ENCODE measurements at regions not wholly inside any gene's neighbourhood (a gene's known extent, or its start where the extent isn't known, plus 50 kb on each side); places are given as distances from the start of the nearest gene placed in this dataset.

DNA sequence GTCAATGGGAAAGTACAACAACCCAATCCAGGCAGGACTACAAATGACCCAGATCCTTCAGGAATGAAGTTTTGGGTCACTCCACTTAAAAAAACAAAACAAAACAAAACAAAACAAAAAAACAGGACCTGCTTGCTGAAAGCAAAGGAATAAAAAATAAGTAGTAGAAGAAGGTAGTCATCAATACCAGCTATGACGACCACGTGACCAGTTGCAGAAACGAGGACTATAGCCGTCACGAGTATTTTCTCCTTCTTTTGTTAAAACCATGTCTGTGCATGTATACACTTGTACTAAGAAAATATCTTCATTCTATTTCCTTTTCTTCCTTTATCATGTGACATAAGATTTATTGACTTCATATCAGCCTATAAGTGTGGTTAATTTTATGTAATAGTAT is 308.4 kb upstream of the DEFB112 start:
- no peak overlapping the region for H3K4me3 ChIP-seq
- H2AFZ ChIP-seq, result no peak overlapping the region
- DNase-seq, result no peak
- H3K27me3 ChIP-seq (ENCODE audit: insufficient read depth, low read depth), result no peaks in the 10 kb centered on the region
- no peaks in the 10 kb centered on the region for H3F3A ChIP-seq (ENCODE audit: insufficient read depth, low read depth)
- H3K4me2 ChIP-seq, result no peak overlapping the region
- POLR2A ChIA-PET (ENCODE audit: unreplicated experiment), result no interaction called here
- H3K4me1 ChIP-seq (replicated peaks; ENCODE audit: insufficient read depth), result no peaks in the 10 kb centered on the region
- no TSS peak for BruUV-seq (replicated peaks)
- H3K9me2 ChIP-seq (ENCODE audit: insufficient read depth), result no peaks in the 10 kb centered on the region
- intact Hi-C loops (cut with micrococcal nuclease; ENCODE audit: unreplicated experiment), result no loop called here
- no peaks in the 10 kb centered on the region for H3K79me2 ChIP-seq (ENCODE audit: low read depth)
- CTCF ChIA-PET, result no interaction called here
- TF ChIP-seq EZH2 (IDR thresholded peaks at IDR 0.05; ENCODE audit: low read depth), result no peak
- TF ChIP-seq, protein P1, sequence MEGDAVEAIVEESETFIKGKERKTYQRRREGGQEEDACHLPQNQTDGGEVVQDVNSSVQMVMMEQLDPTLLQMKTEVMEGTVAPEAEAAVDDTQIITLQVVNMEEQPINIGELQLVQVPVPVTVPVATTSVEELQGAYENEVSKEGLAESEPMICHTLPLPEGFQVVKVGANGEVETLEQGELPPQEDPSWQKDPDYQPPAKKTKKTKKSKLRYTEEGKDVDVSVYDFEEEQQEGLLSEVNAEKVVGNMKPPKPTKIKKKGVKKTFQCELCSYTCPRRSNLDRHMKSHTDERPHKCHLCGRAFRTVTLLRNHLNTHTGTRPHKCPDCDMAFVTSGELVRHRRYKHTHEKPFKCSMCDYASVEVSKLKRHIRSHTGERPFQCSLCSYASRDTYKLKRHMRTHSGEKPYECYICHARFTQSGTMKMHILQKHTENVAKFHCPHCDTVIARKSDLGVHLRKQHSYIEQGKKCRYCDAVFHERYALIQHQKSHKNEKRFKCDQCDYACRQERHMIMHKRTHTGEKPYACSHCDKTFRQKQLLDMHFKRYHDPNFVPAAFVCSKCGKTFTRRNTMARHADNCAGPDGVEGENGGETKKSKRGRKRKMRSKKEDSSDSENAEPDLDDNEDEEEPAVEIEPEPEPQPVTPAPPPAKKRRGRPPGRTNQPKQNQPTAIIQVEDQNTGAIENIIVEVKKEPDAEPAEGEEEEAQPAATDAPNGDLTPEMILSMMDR (conservative IDR thresholded peaks at IDR 0.05), result no peak
- no peaks in the 10 kb centered on the region for H3K36me3 ChIP-seq (ENCODE audit: low read depth)
- no peak overlapping the region for H3K27ac ChIP-seq
- no peaks in the 10 kb centered on the region for H4K20me1 ChIP-seq (ENCODE audit: insufficient read depth)
- H3K9me3 ChIP-seq (ENCODE audit: insufficient read depth, low read depth), result no peaks in the 10 kb centered on the region

DNA sequence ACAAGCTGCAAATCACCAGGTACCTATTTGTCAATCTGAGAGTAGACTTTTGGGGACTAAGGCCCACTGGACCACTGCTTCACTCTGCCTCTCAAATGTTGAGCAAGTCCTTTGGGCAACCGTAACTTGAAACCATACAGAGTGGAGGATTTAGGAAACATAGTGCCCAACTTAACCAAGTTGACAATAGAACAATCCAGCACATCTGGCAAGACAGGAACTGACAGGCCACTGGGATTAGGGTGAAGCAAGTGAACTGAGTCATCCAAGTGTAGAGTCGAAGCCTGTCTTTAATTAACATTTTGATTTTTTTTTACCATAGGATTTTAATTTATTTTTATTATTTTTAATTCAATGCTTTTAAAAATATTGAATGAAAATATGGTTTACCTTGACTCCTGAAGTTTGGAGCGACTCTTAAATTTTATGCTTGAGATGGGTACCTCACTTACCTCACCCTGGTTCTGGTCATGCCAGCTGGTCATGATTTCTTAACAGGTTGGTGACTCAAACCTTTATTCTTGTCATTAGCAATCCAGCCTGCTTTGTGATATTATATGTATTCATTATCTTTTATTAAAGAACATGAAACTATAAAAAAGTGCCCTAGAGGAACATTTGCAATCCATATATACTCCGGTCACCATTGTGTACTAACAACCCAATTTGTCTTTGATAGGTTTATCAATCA is 312.1 kb upstream of the DEFB112 start:
- H3K27ac ChIP-seq, result no peak overlapping the region
- no peak for DNase-seq
- ChIA-PET POLR2A (ENCODE audit: unreplicated experiment) (no interaction called here), CTCF (no interaction called here)
- H3K79me2 ChIP-seq (ENCODE audit: low read depth), result no peaks in the 10 kb centered on the region
- no peaks in the 10 kb centered on the region for H4K20me1 ChIP-seq (ENCODE audit: insufficient read depth)
- H3K36me3 ChIP-seq (ENCODE audit: low read depth), result no peaks in the 10 kb centered on the region
- no peaks in the 10 kb centered on the region for H3F3A ChIP-seq (ENCODE audit: insufficient read depth, low read depth)
- no peak overlapping the region for H2AFZ ChIP-seq
- BruUV-seq (replicated peaks), result no TSS peak
- no peaks in the 10 kb centered on the region for H3K4me1 ChIP-seq (replicated peaks; ENCODE audit: insufficient read depth)
- no peaks in the 10 kb centered on the region for H3K9me2 ChIP-seq (ENCODE audit: insufficient read depth)
- H3K4me3 ChIP-seq, result no peak overlapping the region
- TF ChIP-seq, protein P1 (conservative IDR thresholded peaks at IDR 0.05), result no peak
- TF ChIP-seq EZH2 (IDR thresholded peaks at IDR 0.05; ENCODE audit: low read depth), result no peak
- intact Hi-C loops (cut with micrococcal nuclease; ENCODE audit: unreplicated experiment), result no loop called here
- no peaks in the 10 kb centered on the region for H3K9me3 ChIP-seq (ENCODE audit: insufficient read depth, low read depth)
- H3K4me2 ChIP-seq, result no peak overlapping the region
- H3K27me3 ChIP-seq (ENCODE audit: insufficient read depth, low read depth), result no peaks in the 10 kb centered on the region

DNA sequence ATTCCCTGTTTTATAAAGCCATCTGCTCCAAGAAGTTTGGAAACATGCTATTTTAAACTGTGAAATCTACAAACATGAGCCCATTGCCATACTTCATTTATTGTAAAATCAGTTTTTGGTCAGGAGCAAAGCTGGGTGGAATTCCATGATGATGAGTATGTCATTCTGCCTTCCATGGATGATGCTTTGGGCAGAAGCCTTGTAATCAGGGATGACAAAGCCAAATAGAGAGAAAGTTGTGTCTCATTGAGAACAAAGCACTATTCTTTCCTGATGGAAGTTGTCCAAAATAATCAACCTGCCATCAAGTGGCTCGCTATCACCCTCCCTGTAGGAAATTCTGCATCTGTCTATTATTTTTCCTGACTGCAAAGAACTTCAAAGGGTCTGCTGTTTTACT is 313.0 kb upstream of the DEFB112 start:
- Histone ChIP-seq H3K36me3 (ENCODE audit: low read depth) (no peaks in the 10 kb centered on the region), H3K9me3 (ENCODE audit: insufficient read depth, low read depth) (no peaks in the 10 kb centered on the region), H3K27ac (no peak overlapping the region), H3K79me2 (ENCODE audit: low read depth) (no peaks in the 10 kb centered on the region), H3K27me3 (ENCODE audit: insufficient read depth, low read depth) (no peaks in the 10 kb centered on the region), H3F3A (ENCODE audit: insufficient read depth, low read depth) (no peaks in the 10 kb centered on the region), H3K4me3 (no peak overlapping the region), H2AFZ (no peak overlapping the region), H3K4me1 (replicated peaks; ENCODE audit: insufficient read depth) (no peaks in the 10 kb centered on the region), H3K9me2 (ENCODE audit: insufficient read depth) (no peaks in the 10 kb centered on the region), H3K4me2 (no peak overlapping the region), H4K20me1 (ENCODE audit: insufficient read depth) (no peaks in the 10 kb centered on the region)
- no peak for TF ChIP-seq EZH2 (IDR thresholded peaks at IDR 0.05; ENCODE audit: low read depth)
- TF ChIP-seq, protein P1 (conservative IDR thresholded peaks at IDR 0.05), result no peak
- DNase-seq, result no peak
- no TSS peak for BruUV-seq (replicated peaks)
- ChIA-PET POLR2A (ENCODE audit: unreplicated experiment) (no interaction called here), CTCF (no interaction called here)
- intact Hi-C loops (cut with micrococcal nuclease; ENCODE audit: unreplicated experiment), result no loop called here

Measured in PC-9 (cell line).